ENCODE measurements at regions not wholly inside any gene's neighbourhood (a gene's known extent, or its start where the extent isn't known, plus 50 kb on each side); places are given as distances from the start of the nearest gene placed in this dataset.

- TF ChIP-seq CTCF (conservative IDR thresholded peaks at IDR 0.05; ENCODE audit: low read length) = no peak
- no peak for TF ChIP-seq EZH2phosphoT487 (IDR thresholded peaks at IDR 0.05; ENCODE audit: borderline replicate concordance)
Measured at GRCh38 chr5:52262844-52263243, 524.9 kb upstream of the ITGA1 start.

All from Loucy (cell line).